Stomach (tissue), 4 donors: ENCODE measurements at regions not wholly inside any gene's neighbourhood (a gene's known extent, or its start where the extent isn't known, plus 50 kb on each side); places are given as distances from the start of the nearest gene placed in this dataset.

Source experiments
- POLR2A ChIP-seq, 4 donors: fragments of 450-650 bp; IDR thresholded peaks; one replicate each; pipeline ENCODE4 v1.6.1; 2016; ENCODE audit warnings: antibody characterized with exemption in 4 of 4, control low read depth in 2 of 4, mild to moderate bottlenecking in 1 of 4, moderate library complexity in 1 of 4
- TF ChIP-seq, protein P1 (sequence below), 7 experiments: fragments of 450-650 bp in 4 of 7; fragments of 200-600 bp in 3 of 7; sonication (generic) in 3 of 7; IDR thresholded peaks; one replicate each; pipeline ENCODE4 v1.5.1; 2016 to 2019; ENCODE audit warnings: antibody characterized with exemption in 7 of 7, control low read depth in 2 of 7, mild to moderate bottlenecking in 1 of 7

DNA sequence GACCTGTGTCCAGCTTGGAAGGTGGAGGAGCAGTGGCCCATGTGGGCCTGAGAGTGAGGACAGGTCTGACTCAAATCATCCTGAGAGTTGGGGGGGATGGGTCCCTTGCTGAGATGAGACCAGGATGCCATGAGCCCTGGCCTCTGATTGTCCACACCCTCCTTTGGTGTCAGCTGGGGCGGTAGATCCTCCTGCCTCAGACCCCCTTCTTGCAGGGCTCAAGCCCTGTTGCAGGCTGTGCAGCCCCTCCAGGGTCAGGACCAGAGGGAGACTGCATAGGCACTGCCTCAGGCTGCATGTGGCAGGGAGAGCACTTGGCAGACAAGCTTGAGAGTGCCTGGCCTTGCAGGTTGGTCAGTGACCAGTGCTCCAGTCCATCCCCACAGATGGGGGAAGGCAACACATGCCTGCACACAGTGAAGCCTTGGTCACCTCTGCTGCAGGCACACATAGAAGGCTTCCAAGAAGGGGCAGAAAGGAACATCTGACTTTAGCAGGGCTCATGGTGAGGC, 82.2 kb upstream of the ACTRT2 start:
- TF ChIP-seq, protein P1, sequence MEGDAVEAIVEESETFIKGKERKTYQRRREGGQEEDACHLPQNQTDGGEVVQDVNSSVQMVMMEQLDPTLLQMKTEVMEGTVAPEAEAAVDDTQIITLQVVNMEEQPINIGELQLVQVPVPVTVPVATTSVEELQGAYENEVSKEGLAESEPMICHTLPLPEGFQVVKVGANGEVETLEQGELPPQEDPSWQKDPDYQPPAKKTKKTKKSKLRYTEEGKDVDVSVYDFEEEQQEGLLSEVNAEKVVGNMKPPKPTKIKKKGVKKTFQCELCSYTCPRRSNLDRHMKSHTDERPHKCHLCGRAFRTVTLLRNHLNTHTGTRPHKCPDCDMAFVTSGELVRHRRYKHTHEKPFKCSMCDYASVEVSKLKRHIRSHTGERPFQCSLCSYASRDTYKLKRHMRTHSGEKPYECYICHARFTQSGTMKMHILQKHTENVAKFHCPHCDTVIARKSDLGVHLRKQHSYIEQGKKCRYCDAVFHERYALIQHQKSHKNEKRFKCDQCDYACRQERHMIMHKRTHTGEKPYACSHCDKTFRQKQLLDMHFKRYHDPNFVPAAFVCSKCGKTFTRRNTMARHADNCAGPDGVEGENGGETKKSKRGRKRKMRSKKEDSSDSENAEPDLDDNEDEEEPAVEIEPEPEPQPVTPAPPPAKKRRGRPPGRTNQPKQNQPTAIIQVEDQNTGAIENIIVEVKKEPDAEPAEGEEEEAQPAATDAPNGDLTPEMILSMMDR (IDR thresholded peaks at IDR 0.05): no peak
- TF ChIP-seq POLR2A (IDR thresholded peaks at IDR 0.05): no peak
